IMR-90 (cell line): ENCODE measurements at regions not wholly inside any gene's neighbourhood (a gene's known extent, or its start where the extent isn't known, plus 50 kb on each side); places are given as distances from the start of the nearest gene placed in this dataset.

ENCODE experiments used
- POLR2A ChIP-seq: IDR thresholded peaks from 2 replicates; pipeline ENCODE4 v1.6.1; 2012; ENCODE audit warnings: mild to moderate bottlenecking, low read depth, low read length
- RCOR1 ChIP-seq: IDR thresholded peaks from 2 replicates; pipeline ENCODE4 v1.6.1; 2012; ENCODE audit warnings: mild to moderate bottlenecking, low read length, improper control_type of control experiment; ENCODE audit not compliant: insufficient replicate concordance
- TF ChIP-seq, protein P1 (sequence below): conservative IDR thresholded peaks from 2 replicates; pipeline ENCODE4 v1.5.1; 2012; ENCODE audit warnings: mild to moderate bottlenecking, low read depth, low read length, improper control_type of control experiment

DNA sequence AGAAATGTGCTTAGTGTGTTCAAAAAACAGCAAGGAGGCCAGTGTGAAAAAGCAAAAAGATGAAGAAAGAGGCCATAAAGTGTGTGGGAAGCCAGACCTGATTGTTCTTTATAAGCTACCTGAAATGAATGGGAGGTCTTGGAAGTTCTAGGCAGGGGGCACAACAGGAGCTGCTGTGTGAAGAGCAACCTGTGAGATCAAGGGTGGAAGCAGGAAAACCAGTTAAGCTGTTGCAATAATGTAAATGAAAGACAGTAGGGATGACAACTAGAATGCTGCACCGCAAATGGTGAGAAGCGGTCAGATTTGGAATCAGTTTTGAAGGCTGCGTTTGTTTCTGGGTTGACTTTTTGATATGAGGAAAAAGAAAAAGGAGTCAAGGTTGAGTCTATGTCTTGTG, 123.5 kb downstream of the TMEM144 start:
- TF ChIP-seq, protein P1, sequence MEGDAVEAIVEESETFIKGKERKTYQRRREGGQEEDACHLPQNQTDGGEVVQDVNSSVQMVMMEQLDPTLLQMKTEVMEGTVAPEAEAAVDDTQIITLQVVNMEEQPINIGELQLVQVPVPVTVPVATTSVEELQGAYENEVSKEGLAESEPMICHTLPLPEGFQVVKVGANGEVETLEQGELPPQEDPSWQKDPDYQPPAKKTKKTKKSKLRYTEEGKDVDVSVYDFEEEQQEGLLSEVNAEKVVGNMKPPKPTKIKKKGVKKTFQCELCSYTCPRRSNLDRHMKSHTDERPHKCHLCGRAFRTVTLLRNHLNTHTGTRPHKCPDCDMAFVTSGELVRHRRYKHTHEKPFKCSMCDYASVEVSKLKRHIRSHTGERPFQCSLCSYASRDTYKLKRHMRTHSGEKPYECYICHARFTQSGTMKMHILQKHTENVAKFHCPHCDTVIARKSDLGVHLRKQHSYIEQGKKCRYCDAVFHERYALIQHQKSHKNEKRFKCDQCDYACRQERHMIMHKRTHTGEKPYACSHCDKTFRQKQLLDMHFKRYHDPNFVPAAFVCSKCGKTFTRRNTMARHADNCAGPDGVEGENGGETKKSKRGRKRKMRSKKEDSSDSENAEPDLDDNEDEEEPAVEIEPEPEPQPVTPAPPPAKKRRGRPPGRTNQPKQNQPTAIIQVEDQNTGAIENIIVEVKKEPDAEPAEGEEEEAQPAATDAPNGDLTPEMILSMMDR = no peak
- TF ChIP-seq RCOR1 = no peak
- no peak for TF ChIP-seq POLR2A
